Retinal pigment epithelial cell (primary cell): ENCODE measurements at regions not wholly inside any gene's neighbourhood (a gene's known extent, or its start where the extent isn't known, plus 50 kb on each side); places are given as distances from the start of the nearest gene placed in this dataset.

ENCODE experiments used
- DNase-seq: peaks from one replicate; pipeline ENCODE4 v3.0.0-alpha.2; 2010; ENCODE audit warnings: low read depth
- H3K4me3 ChIP-seq: 2 replicates; pipeline ENCODE4 v1.5.1; 2011; ENCODE audit warnings: mild to moderate bottlenecking, low read length, control low read depth, moderate library complexity
- TF ChIP-seq, protein P1 (sequence below): conservative IDR thresholded peaks from 2 replicates; pipeline ENCODE4 v1.5.1; 2011; ENCODE audit warnings: low read depth, low read length, control low read depth, inconsistent platforms

DNA sequence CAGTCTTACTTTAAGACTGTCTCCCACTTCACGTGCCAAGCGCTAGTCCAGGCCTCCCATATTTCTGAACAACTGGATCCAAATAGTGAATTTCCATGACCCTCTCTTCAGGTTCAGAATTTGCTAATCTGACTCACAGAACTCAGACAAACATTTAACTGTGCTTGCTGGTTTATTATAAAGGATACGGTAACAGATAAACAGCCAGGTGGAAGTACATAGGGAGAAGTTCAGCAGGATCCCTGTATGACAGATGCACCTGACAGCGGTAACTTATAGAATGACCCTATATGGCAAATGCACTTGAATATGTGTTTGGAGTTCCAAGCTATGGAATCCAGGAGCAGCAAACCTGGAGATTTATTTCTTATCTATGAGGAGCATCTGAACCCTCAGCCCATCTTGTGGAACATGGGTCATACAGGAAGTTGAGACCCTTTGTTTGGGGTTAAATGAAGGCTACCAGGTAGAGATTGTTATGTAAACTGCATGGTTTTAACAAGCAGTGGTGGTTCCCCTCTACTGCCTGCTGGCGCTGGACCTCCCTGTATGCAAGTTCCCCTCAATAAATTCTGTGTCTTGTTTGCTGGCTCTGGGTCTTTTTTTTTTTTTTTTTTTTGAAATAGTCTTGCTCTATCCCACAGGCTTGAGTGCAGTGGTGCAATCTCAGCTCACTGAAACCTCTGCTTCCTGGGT, 622.6 kb downstream of the KCNJ2 start:
- TF ChIP-seq, protein P1, sequence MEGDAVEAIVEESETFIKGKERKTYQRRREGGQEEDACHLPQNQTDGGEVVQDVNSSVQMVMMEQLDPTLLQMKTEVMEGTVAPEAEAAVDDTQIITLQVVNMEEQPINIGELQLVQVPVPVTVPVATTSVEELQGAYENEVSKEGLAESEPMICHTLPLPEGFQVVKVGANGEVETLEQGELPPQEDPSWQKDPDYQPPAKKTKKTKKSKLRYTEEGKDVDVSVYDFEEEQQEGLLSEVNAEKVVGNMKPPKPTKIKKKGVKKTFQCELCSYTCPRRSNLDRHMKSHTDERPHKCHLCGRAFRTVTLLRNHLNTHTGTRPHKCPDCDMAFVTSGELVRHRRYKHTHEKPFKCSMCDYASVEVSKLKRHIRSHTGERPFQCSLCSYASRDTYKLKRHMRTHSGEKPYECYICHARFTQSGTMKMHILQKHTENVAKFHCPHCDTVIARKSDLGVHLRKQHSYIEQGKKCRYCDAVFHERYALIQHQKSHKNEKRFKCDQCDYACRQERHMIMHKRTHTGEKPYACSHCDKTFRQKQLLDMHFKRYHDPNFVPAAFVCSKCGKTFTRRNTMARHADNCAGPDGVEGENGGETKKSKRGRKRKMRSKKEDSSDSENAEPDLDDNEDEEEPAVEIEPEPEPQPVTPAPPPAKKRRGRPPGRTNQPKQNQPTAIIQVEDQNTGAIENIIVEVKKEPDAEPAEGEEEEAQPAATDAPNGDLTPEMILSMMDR, result no peak
- no peak for DNase-seq

GRCh38 chr17:70794738-70795137, 625.4 kb downstream of the KCNJ2 start:
- no peak for DNase-seq
- TF ChIP-seq, protein P1, result no peak
- H3K4me3 ChIP-seq, result no peak overlapping the region

More for the DNA sequence above, 622.6 kb downstream of the KCNJ2 start:
- H3K4me3 ChIP-seq, result no peak overlapping the region

DNA sequence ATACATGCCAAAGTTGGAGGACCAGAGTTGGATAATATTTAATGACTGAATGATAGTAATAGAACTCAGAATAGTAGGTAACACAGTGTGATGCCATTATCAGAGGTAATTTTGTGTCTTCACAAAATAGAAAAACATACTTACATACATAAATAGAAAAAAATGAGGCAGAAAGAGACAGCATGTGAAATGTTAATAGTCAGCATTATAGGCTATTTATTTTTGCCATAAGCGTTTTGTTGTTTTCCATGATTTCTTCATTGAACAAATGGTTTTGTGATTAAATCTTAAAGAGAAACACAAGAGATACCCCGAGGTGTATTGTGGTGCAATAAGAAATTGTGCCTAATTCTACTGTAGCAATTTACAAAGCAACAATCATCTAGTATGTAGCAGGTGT, 626.3 kb downstream of the KCNJ2 start:
- no peak for DNase-seq
- H3K4me3 ChIP-seq, result no peak overlapping the region
- TF ChIP-seq, protein P1, result no peak

GRCh38 chr17:70796757-70797156, 627.4 kb downstream of the KCNJ2 start:
- no peak overlapping the region for H3K4me3 ChIP-seq
- no peak for DNase-seq
- TF ChIP-seq, protein P1, result no peak

- no peak for DNase-seq
- TF ChIP-seq, protein P1, result no peak
- H3K4me3 ChIP-seq, result no peak overlapping the region
These were observed 627.8 kb downstream of the KCNJ2 start for GRCh38 chr17:70797166-70797565.

- TF ChIP-seq, protein P1, result no peak
- peak; percentile 26 for DNase-seq
- no peak overlapping the region for H3K4me3 ChIP-seq
These were observed 634.8 kb downstream of the KCNJ2 start for GRCh38 chr17:70804161-70804560.

DNA sequence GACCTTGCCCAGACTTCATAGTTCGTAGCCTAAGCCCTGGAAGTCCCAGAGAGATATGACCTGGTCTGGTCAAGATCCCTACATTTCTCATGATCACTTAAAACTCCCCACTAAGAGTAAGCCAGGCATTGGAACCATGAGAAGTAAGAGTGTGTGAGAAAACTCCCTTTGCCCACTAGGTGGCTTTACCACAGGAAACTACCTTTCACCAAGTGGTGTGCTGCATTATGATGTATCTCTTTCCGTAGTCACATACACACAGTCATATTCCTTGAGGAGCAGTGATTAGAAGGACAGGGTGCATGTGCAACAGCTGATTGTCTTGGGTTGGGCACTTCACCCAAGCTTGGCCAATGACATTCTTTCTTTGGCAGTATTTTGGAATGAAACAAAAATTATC, 639.3 kb downstream of the KCNJ2 start:
- no peak overlapping the region for H3K4me3 ChIP-seq
- TF ChIP-seq, protein P1, result peak; percentile 42
- DNase-seq, result no peak
